ENCODE measurements at regions not wholly inside any gene's neighbourhood (a gene's known extent, or its start where the extent isn't known, plus 50 kb on each side); places are given as distances from the start of the nearest gene placed in this dataset.

- peaks cover 1% of the 10 kb centered on the region for H3K27me3 Mint-ChIP-seq (ENCODE audit: low read depth)
Measured at GRCh38 chr2:30324245-30324908, 93.0 kb downstream of the LBH start.

More at GRCh38 chr2:30324245-30324908, 93.0 kb downstream of the LBH start:
- H3K4me1 Mint-ChIP-seq: peaks cover 25% of the 10 kb centered on the region in 2 experiments
- Histone ChIP-seq H2BK20ac (ENCODE audit: low read depth, low read length, poor library complexity, severe bottlenecking) (no peak overlapping the region), H3K27me3 (ENCODE audit: insufficient read depth, low read length) (no peaks in the 10 kb centered on the region), H2BK15ac (ENCODE audit: low read depth, low read length) (no peak overlapping the region), H3K9ac (ENCODE audit: extremely low read depth, insufficient read length, low read length) (no peak overlapping the region), H3K27ac (ENCODE audit: insufficient read length, low read depth, low read length) (no peak overlapping the region), H3K4ac (ENCODE audit: low read depth, low read length) (no peak overlapping the region), H4K8ac (replicated peaks; ENCODE audit: insufficient read length, low read depth, low read length) (no peak overlapping the region), H2BK12ac (ENCODE audit: insufficient read length, low read depth, low read length) (no peak overlapping the region), H3K56ac (ENCODE audit: insufficient read length, low read depth, low read length) (no peak overlapping the region), H3K23me2 (ENCODE audit: insufficient read length, low read depth, low read length, poor library complexity, severe bottlenecking) (no peaks in the 10 kb centered on the region), H2BK5ac (ENCODE audit: insufficient read length, low read length) (no peak overlapping the region), H3K4me2 (ENCODE audit: insufficient read depth, insufficient read length, low read length) (no peak overlapping the region), H3K79me2 (ENCODE audit: insufficient read depth, low read length) (no peaks in the 10 kb centered on the region), H3K79me1 (ENCODE audit: insufficient read depth, low read depth, low read length, poor library complexity, severe bottlenecking) (no peaks in the 10 kb centered on the region), H2AK5ac (ENCODE audit: insufficient read length, low read length) (no peak overlapping the region), H3K14ac (ENCODE audit: insufficient read depth, low read length) (no peak overlapping the region), H2BK120ac (ENCODE audit: low read depth, low read length, poor library complexity, severe bottlenecking) (no peak overlapping the region), H2AFZ (ENCODE audit: low read length) (no peak overlapping the region), H3T11ph (ENCODE audit: low read length) (no peak overlapping the region), H4K91ac (ENCODE audit: insufficient read length, low read depth, low read length) (no peak overlapping the region), H3K23ac (ENCODE audit: insufficient read length, low read depth, low read length) (no peak overlapping the region), H3K9me3 (ENCODE audit: control insufficient read depth, low read depth, low read length) (no peaks in the 10 kb centered on the region), H4K5ac (ENCODE audit: insufficient read length, low read depth, low read length) (no peak overlapping the region), H3K4me1 (ENCODE audit: insufficient read depth, low read length) (no peaks in the 10 kb centered on the region; the same call in none of the 2 replicates), H4K20me1 (ENCODE audit: control insufficient read depth, insufficient read depth, insufficient read length) (no peaks in the 10 kb centered on the region), H3K18ac (ENCODE audit: insufficient read length, low read depth, low read length) (no peak overlapping the region)
- H3K27ac Mint-ChIP-seq: no peak overlapping the region; a peak in 1 of 7 replicates
- WGBS (ENCODE audit: extremely low coverage, insufficient read length, low lambda C conversion rate): no CpG with 5 or more reads among the region's 4 CpGs
- DNase-seq: no peak
- H3K4me3 Mint-ChIP-seq: no peak overlapping the region
- H3K36me3 Mint-ChIP-seq (ENCODE audit: insufficient read depth in 1 of 3, low read depth in 3 of 3): no peaks in the 10 kb centered on the region; a peak in 1 of 7 replicates
- no peak for TF ChIP-seq CTCF (conservative IDR thresholded peaks at IDR 0.05)
- H3K9me3 Mint-ChIP-seq: peaks cover 0 to 3% of the 10 kb centered on the region in 2 experiments; a peak in 2 of 5 replicates
